Activated CD4-positive, CD25-positive, alpha-beta regulatory T cell (primary cell): ENCODE measurements at regions not wholly inside any gene's neighbourhood (a gene's known extent, or its start where the extent isn't known, plus 50 kb on each side); places are given as distances from the start of the nearest gene placed in this dataset.
"Not testable (repeated sequence)": the region's sequence is repeated elsewhere in the genome, so short reads cannot be mapped to it uniquely, and the experiment has no call there.

Experiments
- DNase-seq, 4 experiments: peaks; one replicate each; lab custom pipeline; 2025; lab: John Stamatoyannopoulos, UW

DNA sequence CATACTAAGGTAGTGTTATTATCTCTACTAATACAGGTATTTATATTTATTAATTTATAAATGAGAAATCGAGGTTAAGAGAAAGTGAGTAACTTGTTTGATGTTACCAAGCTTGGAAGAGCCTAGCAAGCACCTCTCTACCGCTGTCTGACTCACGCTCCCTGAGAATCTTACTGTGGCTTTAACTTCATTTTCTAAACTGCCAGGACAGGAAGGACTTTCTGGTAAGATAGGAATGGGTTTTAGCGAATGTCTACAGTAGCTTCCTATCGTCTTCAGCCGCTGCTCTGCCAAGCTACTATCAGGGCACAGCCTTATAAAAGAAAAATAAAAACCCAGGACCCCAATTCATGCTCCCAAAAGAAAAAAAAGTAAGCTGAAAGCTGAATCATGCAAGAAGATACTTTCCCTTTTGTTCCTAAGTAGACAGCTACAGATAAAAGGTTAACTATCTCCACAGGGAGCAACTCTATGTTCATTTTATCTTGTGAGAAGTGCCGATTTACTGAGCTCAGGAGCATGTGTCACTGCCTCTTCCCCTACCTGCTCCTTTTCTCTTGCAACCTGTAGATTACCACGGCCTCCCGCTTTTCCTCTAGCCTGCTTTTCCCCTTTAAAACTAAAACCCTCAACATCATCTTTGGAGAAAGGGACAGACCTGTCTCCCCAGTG, 60.2 kb downstream of the THNSL1 start:
- no peak for DNase-seq

DNA sequence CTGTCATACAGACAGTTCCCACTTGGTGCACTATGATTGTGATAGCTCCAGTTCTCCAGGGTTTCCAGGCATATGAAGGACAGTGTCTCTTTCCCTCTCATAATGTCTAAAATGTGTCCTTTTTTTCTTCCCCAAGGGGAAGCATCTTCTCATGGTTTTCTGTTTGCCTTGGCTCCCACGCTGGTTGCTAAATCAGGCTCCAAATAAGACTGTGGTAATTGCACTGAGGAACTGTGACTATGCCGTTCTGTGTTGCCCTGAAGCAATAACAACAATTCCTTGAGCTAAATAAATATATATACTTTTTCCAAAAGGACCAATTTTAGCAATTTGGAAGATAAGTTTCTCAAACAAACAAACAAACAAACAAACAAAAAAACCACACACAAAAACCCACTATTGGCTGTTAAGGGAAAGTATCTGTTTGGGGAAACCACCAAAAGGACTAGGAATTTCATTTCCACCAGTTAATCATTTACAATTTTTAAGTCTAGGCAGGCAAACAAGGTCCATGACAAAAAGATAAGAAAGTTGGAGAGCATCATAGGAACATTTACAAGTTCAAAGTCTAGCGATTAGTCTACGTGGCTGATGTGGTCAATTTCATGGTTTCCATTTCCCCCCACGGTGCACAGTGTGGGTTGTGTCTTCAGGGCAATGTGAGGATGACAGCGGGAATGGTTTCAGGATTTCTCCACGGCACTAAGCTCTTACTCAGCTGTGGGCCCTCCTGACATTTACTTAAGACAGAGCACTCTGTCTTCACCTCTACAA, 62.4 kb downstream of the THNSL1 start:
- no peak for DNase-seq

DNA sequence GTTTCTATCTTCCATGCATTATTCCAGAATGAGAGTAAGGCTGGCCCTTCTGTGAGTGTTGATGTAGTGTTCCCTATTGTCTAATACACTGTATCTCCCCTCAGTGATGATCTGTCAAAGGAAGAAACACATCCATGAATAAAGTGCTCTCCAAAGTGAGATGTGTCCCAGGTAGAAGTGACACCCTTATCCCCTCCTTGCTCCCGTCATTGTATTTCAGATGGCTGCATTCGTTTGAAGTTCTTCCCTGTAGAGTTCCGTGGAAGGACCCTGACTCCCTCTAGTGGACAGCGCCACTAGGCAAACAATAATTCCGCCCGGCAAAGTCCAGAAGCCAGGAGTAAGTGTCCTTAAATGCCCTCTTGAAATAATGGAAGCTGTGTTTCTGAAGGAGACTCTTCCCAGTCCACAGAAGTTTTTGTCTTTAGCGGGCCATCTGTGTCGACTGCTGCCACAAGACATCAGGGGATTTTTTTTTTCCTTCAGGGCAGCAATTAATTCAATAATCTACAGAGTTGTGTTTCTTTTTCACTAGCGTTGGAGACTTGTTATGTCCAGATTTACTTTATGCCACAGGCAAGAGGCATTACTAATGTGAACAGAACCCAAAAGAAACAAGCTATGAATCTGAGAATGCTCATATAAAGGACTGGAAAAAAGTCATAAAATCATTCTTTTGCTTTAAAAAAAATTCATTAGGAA, 64.6 kb downstream of the THNSL1 start:
- peak; percentile 4 to 17 (median 6) for DNase-seq

DNA sequence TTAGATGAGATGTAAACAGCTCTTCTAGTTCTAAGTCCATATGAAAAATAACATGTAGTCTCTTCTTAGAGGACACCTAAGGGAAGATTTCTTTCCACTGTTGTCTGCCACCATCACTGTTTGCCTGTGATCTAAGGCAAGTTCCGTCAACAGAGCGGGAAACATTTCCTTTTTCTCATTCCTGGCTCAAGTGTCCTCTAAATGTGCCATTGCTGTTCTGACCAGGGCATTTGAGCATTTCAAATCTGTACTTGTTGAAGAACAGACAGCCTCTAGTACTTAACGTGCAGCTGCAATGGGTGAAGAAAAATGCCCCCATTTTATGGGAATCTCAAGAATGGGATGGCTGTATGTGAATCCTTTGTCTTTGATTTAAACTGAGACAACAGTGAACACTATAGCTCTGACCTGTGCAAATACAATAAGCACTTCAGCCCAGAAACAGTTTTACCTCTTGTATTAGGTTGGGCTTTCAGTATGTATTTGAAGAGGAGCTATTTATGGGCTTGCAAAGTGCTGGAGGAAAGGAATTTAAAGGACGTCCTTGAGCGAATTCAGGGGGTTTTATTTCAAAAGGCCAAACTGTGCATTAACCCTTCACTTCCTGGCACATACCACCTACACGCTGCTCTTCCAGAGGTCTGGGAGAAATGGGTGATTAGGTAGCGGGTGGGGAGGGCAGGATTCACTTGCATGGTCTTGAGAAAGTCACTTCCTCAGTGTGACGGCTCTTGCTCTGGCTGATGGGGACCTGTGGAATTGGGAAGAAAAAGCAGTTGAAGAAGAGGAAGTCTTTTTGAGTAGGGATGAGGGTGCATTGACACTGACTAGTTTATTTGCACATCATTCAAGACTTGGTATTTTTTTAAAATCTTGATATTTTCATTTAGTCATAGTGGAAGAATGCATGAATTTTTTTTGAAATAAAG, 66.1 kb downstream of the THNSL1 start:
- no peak for DNase-seq

DNA sequence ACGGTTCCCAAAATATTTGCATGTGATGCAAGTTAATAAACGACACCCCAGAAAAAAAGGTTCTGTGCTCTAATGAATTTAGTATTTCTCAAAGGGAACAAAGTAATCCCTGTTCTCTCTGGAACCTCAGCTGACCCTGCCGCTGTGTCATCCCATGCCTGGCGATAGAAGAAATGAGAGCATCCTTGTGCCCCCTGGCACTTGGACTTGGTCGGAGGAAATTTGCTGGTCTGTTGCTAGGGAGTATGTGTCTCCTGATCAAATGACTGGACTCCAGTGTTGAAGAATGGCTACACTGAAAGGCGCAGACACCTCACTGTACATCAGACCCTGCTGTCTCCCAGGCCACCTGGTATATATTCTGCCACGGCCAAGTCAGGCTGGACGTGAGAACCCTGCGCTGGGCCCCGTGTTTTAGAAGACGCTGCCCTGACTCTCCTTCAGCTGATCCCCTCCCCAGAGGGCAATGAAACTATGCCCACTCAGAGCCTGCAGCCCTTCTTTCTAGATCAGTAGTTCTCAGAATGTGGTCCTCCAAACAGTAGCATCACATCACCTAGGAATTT, 67.2 kb downstream of the THNSL1 start:
- DNase-seq = no peak

DNA sequence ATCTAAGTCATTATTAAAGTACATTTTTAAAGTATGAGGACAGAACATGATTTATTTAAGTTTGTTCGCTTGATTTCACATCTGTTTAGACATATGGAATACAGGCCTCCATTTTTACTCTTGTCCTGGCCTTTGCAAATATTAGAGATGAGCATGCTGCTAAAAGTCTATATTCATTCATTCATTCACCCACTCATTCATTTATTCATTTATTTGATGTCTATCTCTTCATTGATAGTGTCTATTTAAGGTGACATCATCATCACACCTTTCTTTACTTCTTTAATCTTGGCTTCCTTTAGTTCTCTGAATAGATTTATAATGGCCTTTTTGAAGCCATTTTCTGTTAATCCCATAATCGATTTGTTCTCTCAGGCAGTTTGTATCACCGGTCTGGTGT, 68.0 kb downstream of the THNSL1 start:
- no peak for DNase-seq

DNA sequence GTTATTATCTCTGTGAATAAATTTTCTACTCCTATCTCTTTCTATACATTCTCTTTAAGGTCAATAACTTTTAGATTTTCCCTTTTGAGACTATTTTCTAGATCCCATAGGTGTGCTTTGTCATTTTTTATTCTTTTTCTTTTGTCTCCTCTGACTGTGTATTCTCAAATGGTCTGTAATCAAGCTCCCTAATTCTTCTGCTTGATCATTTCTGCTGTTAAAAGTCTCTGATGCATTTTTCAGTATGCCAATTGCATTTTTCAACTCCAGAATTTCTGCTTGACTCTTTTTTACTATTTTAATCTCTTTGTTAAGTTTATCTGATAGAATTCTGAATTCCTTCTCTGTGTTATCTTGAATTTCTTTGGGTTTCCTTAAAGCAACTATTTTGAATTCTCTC, 78.2 kb downstream of the THNSL1 start:
- no peak for DNase-seq

DNA sequence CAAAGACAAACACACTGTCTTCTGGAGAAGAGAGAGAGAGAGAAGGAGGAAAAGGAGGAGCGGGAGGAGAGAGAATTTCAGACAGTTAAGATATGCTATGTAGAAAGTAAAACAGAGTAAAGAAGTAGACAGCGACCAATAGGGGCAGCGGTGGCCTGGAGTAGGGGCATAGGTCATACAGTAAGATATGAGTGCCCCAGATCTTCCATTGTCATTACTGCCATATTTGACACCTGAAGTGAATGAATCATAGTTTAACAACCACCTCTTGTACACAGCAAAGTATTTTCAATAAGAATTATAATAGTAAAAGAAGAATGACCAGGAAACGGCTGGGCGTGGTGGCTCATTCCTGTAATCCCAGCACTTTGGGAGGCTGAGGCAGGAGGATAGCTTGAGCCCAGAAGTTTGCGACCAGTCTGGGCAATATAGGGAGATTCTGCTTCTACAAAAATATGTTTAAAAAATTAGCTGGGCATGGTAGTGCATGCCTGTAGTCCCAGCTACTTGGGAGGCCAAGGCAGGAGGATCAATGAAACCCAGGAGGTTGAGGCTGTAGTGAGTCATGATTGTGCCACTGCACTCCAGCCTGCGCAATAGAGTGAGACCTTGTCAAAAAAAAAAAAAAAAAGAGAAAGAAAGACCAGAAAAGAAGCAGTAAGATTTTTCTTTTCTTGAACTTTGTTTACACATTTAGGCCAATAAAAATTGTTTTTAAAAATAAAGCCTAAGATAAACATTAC, 77.0 kb upstream of the GPR158 start:
- DNase-seq = no peak

DNA sequence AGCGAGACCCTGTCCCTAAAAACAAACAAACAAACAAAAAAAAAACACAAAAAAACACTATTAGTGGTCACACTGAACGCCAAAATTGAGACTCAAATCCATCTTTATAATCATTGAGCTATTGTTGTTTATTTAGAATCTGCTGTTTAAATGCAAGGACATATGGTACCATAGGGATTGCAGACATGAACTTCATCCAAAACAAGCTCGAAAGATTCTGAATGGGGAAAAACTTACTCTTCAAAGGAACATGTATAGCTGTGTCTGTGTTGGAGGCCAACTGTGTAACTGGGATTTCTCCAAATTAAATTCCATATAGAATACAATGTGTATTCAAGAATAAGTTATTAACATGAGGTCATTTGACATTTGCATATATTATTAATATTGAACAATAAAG, 74.7 kb upstream of the GPR158 start:
- no peak for DNase-seq

DNA sequence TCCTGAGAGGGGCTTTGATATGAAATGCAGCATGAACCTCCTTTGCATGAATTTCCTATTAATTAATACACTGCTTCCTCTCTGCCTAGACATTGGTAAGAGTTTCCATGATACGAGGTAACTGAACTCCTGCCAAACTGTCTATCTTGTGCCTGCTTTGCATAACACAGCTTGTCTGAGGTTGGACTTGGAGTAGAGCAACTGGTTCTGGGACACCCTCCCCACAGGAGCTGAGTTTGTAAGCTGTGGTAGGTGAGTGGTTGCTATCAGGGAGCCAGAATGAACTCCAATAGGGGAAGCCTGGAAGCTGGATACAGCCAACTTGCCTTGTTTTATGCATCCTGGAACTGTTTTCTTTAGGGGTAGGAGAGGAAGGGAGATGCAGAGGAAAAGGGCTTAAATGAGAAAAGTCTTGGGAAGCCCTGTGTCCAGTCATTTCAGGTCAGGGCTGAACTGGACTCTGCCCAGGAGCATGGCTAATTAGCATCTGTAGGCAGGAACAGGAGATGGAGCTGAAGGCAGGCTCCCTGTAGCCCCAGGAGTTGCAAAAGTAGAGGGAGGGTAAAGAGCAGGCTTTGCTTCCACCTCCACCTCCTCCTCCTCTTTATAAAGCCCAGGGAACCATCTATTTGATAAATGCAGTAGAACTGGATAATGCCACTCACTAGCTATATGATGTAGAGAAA, 73.2 kb upstream of the GPR158 start:
- DNase-seq = no peak

DNA sequence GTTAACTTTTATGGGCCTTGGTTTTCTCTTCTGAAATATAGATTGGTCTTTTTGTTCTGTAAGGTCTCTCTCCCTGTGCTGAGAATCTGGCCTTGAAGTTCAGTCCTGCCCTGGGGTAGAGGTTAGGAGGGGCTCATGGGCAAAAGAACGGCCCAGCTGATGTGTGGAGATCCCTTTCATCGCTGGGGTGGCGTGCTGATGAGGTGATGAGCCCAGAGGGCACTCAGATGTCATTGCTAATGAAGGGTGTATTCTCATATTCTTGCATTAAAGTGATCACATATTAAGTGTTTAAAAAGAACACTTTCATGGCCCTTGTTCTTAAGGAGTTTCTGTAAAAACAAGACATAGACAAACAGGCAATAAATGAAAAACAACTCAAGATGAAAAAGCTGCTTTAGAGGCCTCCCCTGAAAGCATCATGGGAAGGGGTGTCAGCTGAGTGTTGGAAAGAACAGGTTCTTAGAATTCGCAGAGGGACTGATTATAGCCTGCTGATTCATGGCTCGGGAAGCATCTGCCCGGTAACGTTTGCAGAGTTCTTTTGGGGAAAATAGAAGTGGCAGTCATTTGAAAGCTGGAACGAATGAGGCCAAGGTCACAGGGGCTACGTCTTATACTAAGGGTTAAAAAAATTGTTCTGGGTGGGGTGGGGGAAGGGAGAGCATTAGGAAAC, 72.5 kb upstream of the GPR158 start:
- no peak for DNase-seq

DNA sequence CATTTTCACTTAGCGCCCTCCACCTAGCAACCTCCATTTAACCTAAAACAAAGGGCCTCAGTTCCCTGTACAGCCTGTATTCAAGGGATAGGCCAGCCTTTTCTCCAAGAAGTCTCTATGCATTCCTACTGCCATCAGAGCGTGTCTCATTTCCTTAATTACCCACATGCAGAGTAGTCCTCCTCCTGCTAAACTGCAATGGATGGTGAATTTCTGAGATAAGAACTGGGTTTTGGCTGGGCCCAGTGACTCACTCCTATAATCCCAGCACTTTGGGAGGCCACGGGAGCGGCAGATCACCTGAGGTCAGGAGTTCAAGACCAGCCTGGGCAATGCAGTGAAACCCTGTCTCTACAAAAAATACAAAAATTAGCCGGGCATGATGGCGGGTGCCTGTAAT, 71.1 kb upstream of the GPR158 start:
- DNase-seq = no peak

DNA sequence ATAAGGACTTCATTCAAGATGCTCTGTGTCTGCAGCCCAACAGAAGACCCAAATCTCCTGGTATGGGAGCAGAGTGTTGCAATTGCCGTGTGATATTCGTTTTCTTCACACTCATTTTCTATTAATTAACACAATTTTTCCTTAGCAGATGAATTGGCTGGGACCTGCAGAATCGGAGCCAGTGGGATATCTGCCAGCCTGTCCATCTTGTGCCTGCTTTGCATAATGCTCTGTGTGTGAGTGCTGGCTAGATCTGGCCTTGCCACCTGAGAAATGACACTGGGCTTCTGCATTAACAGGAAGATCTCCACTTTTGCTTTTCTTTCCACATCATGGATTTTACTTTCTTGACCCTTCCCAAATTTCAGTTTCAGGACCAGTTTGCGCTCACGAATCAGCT, 70.4 kb upstream of the GPR158 start:
- DNase-seq = no peak

DNA sequence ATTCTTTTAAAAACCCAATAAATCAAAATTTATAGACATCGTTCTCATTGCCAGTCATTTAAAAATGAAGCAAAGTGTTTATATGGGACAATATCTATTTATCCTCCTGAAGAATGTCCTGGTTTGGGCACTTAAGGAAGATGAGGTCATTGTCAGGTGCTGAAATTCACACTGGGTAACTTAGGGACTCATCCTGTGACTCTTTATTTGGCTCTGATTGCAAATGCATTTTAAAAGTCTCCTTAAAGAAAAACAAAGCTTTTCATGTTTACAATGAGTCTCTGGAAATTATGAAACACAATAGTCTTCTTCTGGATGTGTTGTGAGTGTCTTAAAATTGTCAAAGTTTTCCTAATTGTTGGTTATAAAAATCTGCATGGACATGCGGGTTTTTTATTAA, 69.5 kb upstream of the GPR158 start:
- no peak for DNase-seq

DNA sequence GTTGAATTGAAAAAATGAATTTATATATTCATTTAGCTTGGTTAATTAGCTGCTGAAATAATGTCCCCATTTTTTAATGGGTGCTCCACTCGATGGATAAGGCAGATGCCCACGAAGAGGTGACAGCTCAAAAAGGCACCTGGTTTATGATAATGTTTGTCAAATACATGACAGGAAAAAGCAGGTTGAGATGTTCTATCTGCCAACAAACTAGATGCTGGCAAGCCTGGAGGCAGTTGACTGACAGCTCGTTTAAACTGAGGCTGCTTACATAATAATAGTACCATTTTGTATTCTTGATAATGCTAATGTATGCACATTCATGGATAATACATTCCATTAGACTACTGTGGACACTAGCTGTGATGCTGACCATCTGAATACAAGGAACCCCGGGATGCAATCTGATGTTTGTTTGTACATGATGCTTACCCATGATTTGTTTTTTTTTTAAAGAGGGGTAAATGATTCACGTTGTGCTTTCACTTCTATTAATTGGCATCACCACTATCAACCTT, 69.0 kb upstream of the GPR158 start:
- no peak for DNase-seq

DNA sequence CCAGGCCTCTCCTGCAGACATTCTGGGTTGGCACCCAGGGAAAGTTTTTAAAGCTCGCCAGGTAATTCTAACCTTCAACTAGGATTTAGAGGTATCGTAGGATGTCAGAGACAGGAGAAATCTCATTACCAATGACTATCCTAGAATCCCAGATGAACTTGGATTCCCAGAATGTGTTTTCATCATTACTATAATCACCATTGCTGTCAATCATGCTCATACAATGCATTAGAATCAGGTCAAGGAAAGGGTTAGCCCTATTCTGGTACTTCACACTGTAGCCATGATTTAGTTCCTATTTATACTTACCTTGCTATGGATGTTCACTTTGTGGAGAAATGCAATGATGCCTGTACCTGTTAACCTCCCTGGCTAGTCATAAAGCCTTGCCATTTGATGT, 67.0 kb upstream of the GPR158 start:
- DNase-seq = no peak

DNA sequence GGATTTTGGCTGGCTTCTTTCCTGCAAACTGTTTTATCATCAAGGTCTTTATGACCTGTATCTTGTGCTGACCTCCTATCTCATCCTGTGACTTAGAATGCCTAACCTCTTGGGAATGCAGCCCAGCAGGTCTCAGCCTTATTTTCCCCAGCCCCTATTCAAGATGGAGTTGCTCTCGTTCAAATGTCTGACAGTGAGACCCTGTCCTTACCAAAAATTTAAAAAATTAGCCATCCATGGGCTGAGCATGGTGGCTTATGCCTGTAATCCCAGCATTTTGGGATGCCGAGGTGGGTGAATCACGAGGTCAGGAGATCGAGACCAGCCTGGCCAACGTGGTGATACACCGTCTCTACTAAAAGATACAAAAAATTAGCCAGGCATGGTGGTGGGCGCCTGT, 64.9 kb upstream of the GPR158 start:
- DNase-seq = not testable (repeated sequence)

DNA sequence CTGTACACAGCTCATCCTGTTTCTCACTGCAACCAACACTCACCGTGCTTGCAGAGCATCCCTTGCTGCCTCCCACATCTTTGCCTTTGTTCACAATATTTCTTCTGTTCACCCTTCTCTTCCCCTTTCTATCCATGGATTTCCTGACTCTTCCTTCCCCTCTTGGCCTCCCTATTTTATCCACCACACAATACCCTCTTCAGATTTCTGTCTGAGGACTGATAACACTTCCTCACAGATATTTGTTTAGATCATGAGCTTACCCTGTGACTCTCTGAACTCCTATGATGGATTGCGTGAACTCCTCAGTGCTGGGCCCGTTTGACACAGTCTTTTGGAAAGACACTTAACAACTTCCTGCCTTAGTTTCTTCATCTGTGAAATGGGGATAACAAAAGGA, 62.8 kb upstream of the GPR158 start:
- no peak for DNase-seq

DNA sequence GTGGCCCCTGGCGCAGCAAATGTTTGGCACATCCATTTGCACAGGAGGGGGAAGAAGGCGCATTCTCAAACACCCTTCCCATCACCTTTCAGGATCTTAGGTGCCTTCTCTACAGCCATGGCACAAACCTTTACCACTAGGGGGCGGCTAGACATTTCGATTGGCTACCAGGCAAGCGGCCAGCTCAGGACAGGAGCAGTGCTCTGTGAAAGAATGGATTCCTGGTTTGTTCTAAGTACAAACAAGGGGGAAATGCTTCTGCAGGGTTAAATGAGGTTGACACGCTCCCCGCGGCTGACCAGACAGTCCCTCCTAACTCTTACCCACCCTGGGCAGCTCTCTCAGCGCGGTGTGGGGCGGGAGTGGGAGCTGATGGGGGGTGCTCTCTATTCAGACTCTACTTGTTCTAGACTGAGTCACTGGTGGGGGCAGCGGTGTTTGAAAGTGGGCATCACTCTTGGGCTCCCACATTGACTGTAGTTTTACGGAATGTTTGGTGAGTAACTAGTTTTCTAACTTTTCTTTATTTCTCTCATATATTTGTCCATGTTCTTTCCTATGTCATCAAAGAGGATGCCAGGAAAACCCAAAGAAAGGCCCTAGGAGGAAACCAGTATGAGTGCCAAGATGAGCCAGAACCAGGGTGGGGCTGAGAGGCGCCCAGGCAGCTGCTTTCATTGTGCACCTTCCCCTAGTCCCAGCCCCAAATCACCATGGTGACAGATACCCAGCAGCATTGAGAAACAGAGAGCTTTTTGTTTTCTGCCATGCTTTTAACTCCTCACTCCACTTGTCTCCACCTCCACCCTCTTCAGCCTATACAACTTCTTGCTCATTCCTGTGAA, 61.4 kb upstream of the GPR158 start:
- DNase-seq = no peak
